GM12878 (cell line): ENCODE measurements at regions not wholly inside any gene's neighbourhood (a gene's known extent, or its start where the extent isn't known, plus 50 kb on each side); places are given as distances from the start of the nearest gene placed in this dataset.

Experiments used
- ATAC-seq: fragments of 200-7000 bp; cut with Tn5 transposase; 3 replicates; pipeline ENCODE4 v1.9.1; 2020; ENCODE audit warnings: mild to moderate bottlenecking, moderate library complexity
- BruUV-seq: library from RNA; stranded (reverse); fragments of 400-500 nt; replicated peaks from 2 replicates; lab custom pipeline; 2021; lab: Mats Ljungman, UMichigan
- CTCF ChIA-PET: fragments of 300-600 bp; sonication (Branson Sonifier 250); formaldehyde crosslinking; extraction: SDS; loops from one replicate; lab custom pipeline; 2021; ENCODE audit warnings: inconsistent platforms; lab: Yijun Ruan, JAX
- POLR2A ChIA-PET: fragments of 350-600 bp; formaldehyde crosslinking; extraction: SDS; loops from one replicate; lab custom pipeline; 2021; ENCODE audit warnings: inconsistent platforms; lab: Charles Lee
- RAD21 ChIA-PET: fragments of 300-600 bp; sonication (Branson Sonifier 250); formaldehyde crosslinking; loops from one replicate; lab custom pipeline; 2023; ENCODE audit warnings: antibody characterized with exemption; ENCODE audit not compliant: unreplicated experiment; lab: Charles Lee
- SMC1A ChIA-PET: fragments of 300-600 bp; sonication (Branson Sonifier 250); formaldehyde crosslinking; loops from one replicate; lab custom pipeline; 2023; ENCODE audit not compliant: unreplicated experiment, uncharacterized antibody; lab: Charles Lee
- DNase-seq: peaks from one replicate; pipeline ENCODE4 v3.0.0-alpha.2; 2011; ENCODE audit warnings: low read depth, low spot score
- FAIRE-seq: peaks from 3 replicates; lab custom pipeline; 2011; peaks lifted over from hg19 to GRCh38; lab: Jason Lieb, UNC
- H2AFZ ChIP-seq: 2 replicates; pipeline ENCODE4 v1.6.0; 2011; ENCODE audit warnings: low read depth, low read length, control low read depth; ENCODE audit not compliant: control insufficient read depth
- H3K27ac ChIP-seq: 2 replicates; pipeline ENCODE4 v1.5.1; 2011; ENCODE audit warnings: control low read depth; ENCODE audit not compliant: control insufficient read depth, insufficient read depth
- H3K27me3 ChIP-seq, 2 experiments: replicated peaks in 1 of 2; 2 replicates each; pipeline versions ENCODE4 v1.6.0 to v1.6.1; 2011; ENCODE audit warnings: low read length in 1 of 2; ENCODE audit not compliant: control insufficient read depth in 2 of 2, insufficient read depth in 2 of 2
- H3K36me3 ChIP-seq, 2 experiments: 2 replicates each; pipeline ENCODE4 v1.5.1; 2011; ENCODE audit warnings: low read length in 1 of 2; ENCODE audit not compliant: control insufficient read depth in 2 of 2, insufficient read depth in 2 of 2
- H3K4me1 ChIP-seq: 2 replicates; pipeline ENCODE4 v1.6.1; 2011; ENCODE audit warnings: mild to moderate bottlenecking, low read length, moderate library complexity, mixed read lengths; ENCODE audit not compliant: control insufficient read depth, insufficient read depth
- H3K4me2 ChIP-seq: 2 replicates; pipeline ENCODE4 v1.6.0; 2011; ENCODE audit warnings: control low read depth; ENCODE audit not compliant: control insufficient read depth, insufficient read depth
- H3K4me3 ChIP-seq: fragments of 200-600 bp; sonication (generic); 2 replicates; pipeline ENCODE4 v1.5.1; 2016
- H3K79me2 ChIP-seq: 2 replicates; pipeline ENCODE4 v1.6.0; 2011; ENCODE audit warnings: low read length; ENCODE audit not compliant: control insufficient read depth, insufficient read depth
- H3K9ac ChIP-seq: 2 replicates; pipeline ENCODE4 v1.8.0; 2011; ENCODE audit warnings: low read length, control low read depth, mixed read lengths; ENCODE audit not compliant: control insufficient read depth, insufficient read depth
- H3K9me3 ChIP-seq: replicated peaks from 3 replicates; pipeline ENCODE4 v1.5.1; 2011; ENCODE audit warnings: mild to moderate bottlenecking, low read length; ENCODE audit not compliant: control insufficient read depth, insufficient read depth
- H4K20me1 ChIP-seq: 2 replicates; pipeline ENCODE4 v1.6.0; 2011; ENCODE audit not compliant: control insufficient read depth, insufficient read depth
- BHLHE40 ChIP-seq, 2 experiments: fragments of 450-650 bp in 1 of 2; IDR thresholded peaks; 2 replicates each; pipeline ENCODE4 v1.6.1; 2011 to 2017; ENCODE audit warnings: low read depth in 2 of 2, borderline replicate concordance in 1 of 2, improper control_type of control experiment in 1 of 2, low read length in 1 of 2, mild to moderate bottlenecking in 1 of 2
- CREB1 ChIP-seq: IDR thresholded peaks from 2 replicates; pipeline ENCODE4 v1.6.1; 2012; ENCODE audit warnings: low read depth, mild to moderate bottlenecking, inconsistent platforms
- ETV6 ChIP-seq, 2 experiments: fragments of 450-650 bp in 1 of 2; IDR thresholded peaks in 1 of 2; conservative IDR thresholded peaks in 1 of 2; 2 replicates each; pipeline ENCODE4 v1.6.1; 2014; ENCODE audit warnings: antibody characterized with exemption in 1 of 2, borderline replicate concordance in 1 of 2, low read depth in 1 of 2, mild to moderate bottlenecking in 1 of 2, moderate library complexity in 1 of 2
- HDGF ChIP-seq: fragments of 450-650 bp; IDR thresholded peaks from 2 replicates; pipeline ENCODE4 v1.6.1; 2016; ENCODE audit warnings: antibody characterized with exemption
- IKZF2 ChIP-seq, 2 experiments: fragments of 450-650 bp; IDR thresholded peaks; 2 replicates each; pipeline ENCODE4 v1.6.1; 2017; ENCODE audit warnings: mild to moderate bottlenecking in 2 of 2, moderate library complexity in 2 of 2
- MTA3 ChIP-seq: IDR thresholded peaks from 2 replicates; pipeline ENCODE4 v1.6.1; 2012; ENCODE audit warnings: low read length, inconsistent platforms, borderline replicate concordance
- NR2C1 ChIP-seq: fragments of 450-650 bp; IDR thresholded peaks from 2 replicates; pipeline ENCODE4 v1.6.1; 2017; ENCODE audit warnings: antibody characterized with exemption, mild to moderate bottlenecking, moderate library complexity
- NR2F1 ChIP-seq: fragments of 450-650 bp; conservative IDR thresholded peaks from 2 replicates; pipeline ENCODE4 v1.6.1; 2017; ENCODE audit warnings: mild to moderate bottlenecking
- POLR2A ChIP-seq: IDR thresholded peaks from 2 replicates; pipeline ENCODE4 v1.6.1; 2011; ENCODE audit warnings: low read depth, mild to moderate bottlenecking, low read length
- SMAD5 ChIP-seq: IDR thresholded peaks from 2 replicates; pipeline ENCODE4 v1.6.1; 2016; ENCODE audit warnings: antibody characterized with exemption, low read depth
- SP1 ChIP-seq: IDR thresholded peaks from one replicate; pipeline ENCODE4 v1.6.1; 2011; ENCODE audit warnings: low read depth, low read length
- TBL1XR1 ChIP-seq: IDR thresholded peaks from 2 replicates; pipeline ENCODE4 v1.6.1; 2012; ENCODE audit warnings: low read depth, low read length, improper control_type of control experiment
- TCF12 ChIP-seq: IDR thresholded peaks from 2 replicates; pipeline ENCODE4 v1.6.1; 2011; ENCODE audit warnings: low read depth, mild to moderate bottlenecking, low read length
- ZNF274 ChIP-seq: IDR thresholded peaks from one replicate; pipeline ENCODE4 v1.8.0; 2011; ENCODE audit not compliant: insufficient read length, insufficient read depth
- ZNF384 ChIP-seq: IDR thresholded peaks from 2 replicates; pipeline ENCODE4 v1.6.1; 2012; ENCODE audit warnings: low read depth, mild to moderate bottlenecking, low read length, improper control_type of control experiment, borderline replicate concordance
- whole genome bisulfite sequencing: methylation state at CpG from one replicate; pipeline ENCODE4 v1.1.6; 2016; ENCODE audit warnings: low lambda C conversion rate; ENCODE audit not compliant: insufficient replicate concordance, insufficient coverage; ENCODE audit errors: missing lambda C conversion rate; 5-methylcytosine and 5-hydroxymethylcytosine counted together
- in situ Hi-C: fragments of 300-500 bp; cut with MboI; formaldehyde crosslinking; loops from 9 replicates; pipeline ENCODE4 v1.14.3; 2018; ENCODE audit warnings: mixed read lengths
- intact Hi-C: fragments of 100-400 bp; cut with micrococcal nuclease; formaldehyde crosslinking; loops from one replicate; pipeline ENCODE4 v1.14.2; 2022; ENCODE audit not compliant: unreplicated experiment
- TF ChIP-seq, protein P1 (sequence below): fragments of 450-650 bp; formaldehyde crosslinking; IDR thresholded peaks from 2 replicates; pipeline ENCODE4 v1.4.0; 2022; ENCODE audit warnings: mild to moderate bottlenecking, moderate library complexity
- TF ChIP-seq, protein P2 (sequence below): IDR thresholded peaks from 2 replicates; pipeline ENCODE4 v1.6.1; 2011; ENCODE audit warnings: low read depth, mild to moderate bottlenecking, low read length, moderate library complexity, borderline replicate concordance; ENCODE audit errors: extremely low read depth

DNA sequence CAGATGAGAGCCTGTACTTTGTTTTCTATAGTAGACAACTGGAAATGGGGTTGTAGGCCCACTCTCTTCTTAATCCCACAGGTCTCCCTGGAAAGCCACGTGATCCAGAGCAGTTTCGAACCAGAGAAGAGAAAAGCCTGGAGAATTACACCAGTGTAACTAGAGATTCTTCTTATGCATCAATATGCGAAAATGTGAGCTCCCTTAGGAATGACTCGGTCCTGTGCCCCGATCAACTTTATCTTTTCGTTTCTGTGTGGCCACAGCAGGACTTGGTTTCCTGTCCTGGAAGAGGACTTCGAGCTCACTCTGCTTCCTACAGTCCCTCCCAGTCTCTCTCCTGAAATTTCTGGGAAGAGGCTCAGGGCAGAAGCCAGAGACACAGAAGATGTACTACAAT, 73.8 kb upstream of the TPM1 start:
- H2AFZ ChIP-seq = no peak overlapping the region
- no peaks in the 10 kb centered on the region for H3K79me2 ChIP-seq
- ChIA-PET CTCF (interaction anchor here (0.7 kb wide), 1 partner anchor 40 kb away, joined by 3 read pairs; no protein-coding TSS in a partner anchor), SMC1A (no interaction called here), RAD21 (no interaction called here)
- no peak overlapping the region for H3K4me3 ChIP-seq
- no peak overlapping the region for H3K9ac ChIP-seq
- H3K4me1 ChIP-seq = no peaks in the 10 kb centered on the region
- intact Hi-C loops = no loop called here
- no peak for TF ChIP-seq IKZF2 (IDR thresholded peaks at IDR 0.05)
- no peak for TF ChIP-seq ZNF384
- TF ChIP-seq ETV6 (conservative IDR thresholded peaks at IDR 0.05 in 1 of 2, IDR thresholded peaks at IDR 0.05 in 1 of 2; ENCODE audit: borderline replicate concordance in 1 of 2, low read depth in 1 of 2) = no peak
- TF ChIP-seq SMAD5 = no peak
- TF ChIP-seq TBL1XR1 = no peak
- TF ChIP-seq SP1 = no peak
- TF ChIP-seq, protein P1, sequence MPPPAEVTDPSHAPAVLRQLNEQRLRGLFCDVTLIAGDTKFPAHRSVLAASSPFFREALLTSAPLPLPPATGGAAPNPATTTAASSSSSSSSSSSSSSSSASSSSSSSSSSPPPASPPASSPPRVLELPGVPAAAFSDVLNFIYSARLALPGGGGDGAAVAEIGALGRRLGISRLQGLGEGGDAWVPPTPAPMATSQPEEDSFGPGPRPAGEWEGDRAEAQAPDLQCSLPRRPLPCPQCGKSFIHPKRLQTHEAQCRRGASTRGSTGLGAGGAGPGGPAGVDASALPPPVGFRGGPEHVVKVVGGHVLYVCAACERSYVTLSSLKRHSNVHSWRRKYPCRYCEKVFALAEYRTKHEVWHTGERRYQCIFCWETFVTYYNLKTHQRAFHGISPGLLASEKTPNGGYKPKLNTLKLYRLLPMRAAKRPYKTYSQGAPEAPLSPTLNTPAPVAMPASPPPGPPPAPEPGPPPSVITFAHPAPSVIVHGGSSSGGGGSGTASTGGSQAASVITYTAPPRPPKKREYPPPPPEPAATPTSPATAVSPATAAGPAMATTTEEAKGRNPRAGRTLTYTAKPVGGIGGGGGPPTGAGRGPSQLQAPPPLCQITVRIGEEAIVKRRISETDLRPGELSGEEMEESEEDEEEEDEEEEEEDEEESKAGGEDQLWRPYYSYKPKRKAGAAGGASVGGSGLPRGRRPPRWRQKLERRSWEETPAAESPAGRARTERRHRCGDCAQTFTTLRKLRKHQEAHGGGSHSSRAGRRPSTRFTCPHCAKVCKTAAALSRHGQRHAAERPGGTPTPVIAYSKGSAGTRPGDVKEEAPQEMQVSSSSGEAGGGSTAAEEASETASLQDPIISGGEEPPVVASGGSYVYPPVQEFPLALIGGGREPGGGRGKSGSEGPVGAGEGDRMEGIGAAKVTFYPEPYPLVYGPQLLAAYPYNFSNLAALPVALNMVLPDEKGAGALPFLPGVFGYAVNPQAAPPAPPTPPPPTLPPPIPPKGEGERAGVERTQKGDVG (CRISPR knock-in tag) = no peak
- no peak for TF ChIP-seq TCF12
- no peak for TF ChIP-seq BHLHE40 (IDR thresholded peaks at IDR 0.05; ENCODE audit: borderline replicate concordance in 1 of 2, low read depth in 2 of 2, low read length in 1 of 2)
- TF ChIP-seq NR2F1 = no peak
- TF ChIP-seq NR2C1 = no peak
- TF ChIP-seq ZNF274 = no peak
- TF ChIP-seq MTA3 = no peak
- no peak for TF ChIP-seq HDGF
- TF ChIP-seq, protein P2, sequence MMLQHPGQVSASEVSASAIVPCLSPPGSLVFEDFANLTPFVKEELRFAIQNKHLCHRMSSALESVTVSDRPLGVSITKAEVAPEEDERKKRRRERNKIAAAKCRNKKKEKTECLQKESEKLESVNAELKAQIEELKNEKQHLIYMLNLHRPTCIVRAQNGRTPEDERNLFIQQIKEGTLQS = no peak
- TF ChIP-seq CREB1 = no peak
- no peak for TF ChIP-seq POLR2A
- TF ChIP-seq, all 136 proteins: peak for 0
- no peak for FAIRE-seq
- H3K4me2 ChIP-seq = no peak overlapping the region
- no peaks in the 10 kb centered on the region for H3K36me3 ChIP-seq
- no TSS peak for BruUV-seq
- H3K27ac ChIP-seq = no peak overlapping the region
- H3K27me3 ChIP-seq = no peaks in the 10 kb centered on the region; a peak in 1 of 4 replicates
- in situ Hi-C loops = no loop called here
- H4K20me1 ChIP-seq = no peaks in the 10 kb centered on the region
- POLR2A ChIA-PET = no interaction called here
- no peaks in the 10 kb centered on the region for H3K9me3 ChIP-seq
- no peak for DNase-seq
- WGBS = 14% methylated on average over 7 of the region's 7 CpGs
- ATAC-seq = no peak
